ENCODE measurements at regions not wholly inside any gene's neighbourhood (a gene's known extent, or its start where the extent isn't known, plus 50 kb on each side); places are given as distances from the start of the nearest gene placed in this dataset.

DNA sequence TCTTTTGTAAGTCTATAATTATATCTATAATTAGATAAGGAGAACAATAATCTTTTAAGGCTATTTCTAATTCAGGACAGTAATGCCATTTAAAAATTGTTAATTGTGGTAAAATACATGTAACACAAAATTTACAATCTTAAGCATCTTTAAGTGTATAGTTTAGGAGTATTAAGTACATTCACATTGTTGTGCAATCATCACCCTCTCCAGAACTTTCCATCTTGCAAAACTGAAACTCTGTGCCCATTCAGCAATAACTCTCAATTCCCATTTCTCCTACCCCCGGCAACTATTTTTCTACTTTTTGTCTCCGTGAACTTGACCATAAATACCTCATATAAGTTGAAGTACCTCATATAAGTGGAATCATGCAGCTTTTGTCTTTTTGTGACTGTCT, 93.9 kb upstream of the KCNA3 start:
- TF ChIP-seq, protein P1, sequence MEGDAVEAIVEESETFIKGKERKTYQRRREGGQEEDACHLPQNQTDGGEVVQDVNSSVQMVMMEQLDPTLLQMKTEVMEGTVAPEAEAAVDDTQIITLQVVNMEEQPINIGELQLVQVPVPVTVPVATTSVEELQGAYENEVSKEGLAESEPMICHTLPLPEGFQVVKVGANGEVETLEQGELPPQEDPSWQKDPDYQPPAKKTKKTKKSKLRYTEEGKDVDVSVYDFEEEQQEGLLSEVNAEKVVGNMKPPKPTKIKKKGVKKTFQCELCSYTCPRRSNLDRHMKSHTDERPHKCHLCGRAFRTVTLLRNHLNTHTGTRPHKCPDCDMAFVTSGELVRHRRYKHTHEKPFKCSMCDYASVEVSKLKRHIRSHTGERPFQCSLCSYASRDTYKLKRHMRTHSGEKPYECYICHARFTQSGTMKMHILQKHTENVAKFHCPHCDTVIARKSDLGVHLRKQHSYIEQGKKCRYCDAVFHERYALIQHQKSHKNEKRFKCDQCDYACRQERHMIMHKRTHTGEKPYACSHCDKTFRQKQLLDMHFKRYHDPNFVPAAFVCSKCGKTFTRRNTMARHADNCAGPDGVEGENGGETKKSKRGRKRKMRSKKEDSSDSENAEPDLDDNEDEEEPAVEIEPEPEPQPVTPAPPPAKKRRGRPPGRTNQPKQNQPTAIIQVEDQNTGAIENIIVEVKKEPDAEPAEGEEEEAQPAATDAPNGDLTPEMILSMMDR (IDR thresholded peaks at IDR 0.05): no peak
- no peak for TF ChIP-seq EZH2phosphoT487 (IDR thresholded peaks at IDR 0.05)

All from neural progenitor cell (in vitro differentiated cells).